Osteocyte (in vitro differentiated cells): ENCODE measurements at regions not wholly inside any gene's neighbourhood (a gene's known extent, or its start where the extent isn't known, plus 50 kb on each side); places are given as distances from the start of the nearest gene placed in this dataset.

Experiments
- DNase-seq: peaks from one replicate; pipeline ENCODE4 v3.0.0; 2021; ENCODE audit warnings: mixed read lengths; ENCODE audit not compliant: unreplicated experiment; ENCODE audit errors: extremely low spot score
- H3K27ac Mint-ChIP-seq: one replicate; pipeline ENCODE4 v1.8.0; 2021; ENCODE audit warnings: mild to moderate bottlenecking, mixed read lengths; ENCODE audit not compliant: unreplicated experiment
- H3K27me3 Mint-ChIP-seq: one replicate; pipeline ENCODE4 v1.8.0; 2021; ENCODE audit warnings: mixed read lengths; ENCODE audit not compliant: unreplicated experiment
- H3K36me3 Mint-ChIP-seq: one replicate; pipeline ENCODE4 v1.8.0; 2021; ENCODE audit warnings: mixed read lengths; ENCODE audit not compliant: unreplicated experiment
- H3K4me1 Mint-ChIP-seq: one replicate; pipeline ENCODE4 v1.8.0; 2021; ENCODE audit warnings: mixed read lengths; ENCODE audit not compliant: unreplicated experiment
- H3K4me3 Mint-ChIP-seq: one replicate; pipeline ENCODE4 v1.8.0; 2021; ENCODE audit warnings: mild to moderate bottlenecking, moderate library complexity, mixed read lengths; ENCODE audit not compliant: unreplicated experiment
- H3K9me3 Mint-ChIP-seq: one replicate; pipeline ENCODE4 v1.8.0; 2021; ENCODE audit warnings: mixed read lengths; ENCODE audit not compliant: unreplicated experiment
- TF ChIP-seq, protein P1 (sequence below): fragments of 200-600 bp; sonication (generic); IDR thresholded peaks from 2 replicates; pipeline ENCODE4 v1.5.0; 2021; ENCODE audit warnings: antibody characterized with exemption, mild to moderate bottlenecking, moderate library complexity

DNA sequence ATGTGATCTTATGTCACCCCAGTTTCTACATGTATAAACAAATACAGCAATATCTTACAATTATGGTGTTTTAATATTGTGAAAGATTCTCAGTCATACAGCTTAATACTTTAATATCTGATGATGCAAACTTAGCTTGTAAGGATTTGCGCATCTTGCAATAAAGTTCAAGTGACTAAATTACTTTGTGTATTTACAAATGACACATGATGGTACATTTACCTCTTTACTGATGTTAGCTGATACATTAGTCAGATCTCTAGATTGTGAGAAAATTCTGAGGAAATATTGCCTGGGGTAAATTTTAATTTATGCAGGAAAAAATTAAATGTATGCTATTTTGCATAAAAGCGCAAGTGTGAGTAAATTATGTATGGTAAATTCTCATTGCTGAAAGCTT, 418.8 kb upstream of the MMS22L start:
- H3K27ac Mint-ChIP-seq: no peak overlapping the region
- H3K9me3 Mint-ChIP-seq: no peaks in the 10 kb centered on the region
- H3K36me3 Mint-ChIP-seq: no peaks in the 10 kb centered on the region
- TF ChIP-seq, protein P1, sequence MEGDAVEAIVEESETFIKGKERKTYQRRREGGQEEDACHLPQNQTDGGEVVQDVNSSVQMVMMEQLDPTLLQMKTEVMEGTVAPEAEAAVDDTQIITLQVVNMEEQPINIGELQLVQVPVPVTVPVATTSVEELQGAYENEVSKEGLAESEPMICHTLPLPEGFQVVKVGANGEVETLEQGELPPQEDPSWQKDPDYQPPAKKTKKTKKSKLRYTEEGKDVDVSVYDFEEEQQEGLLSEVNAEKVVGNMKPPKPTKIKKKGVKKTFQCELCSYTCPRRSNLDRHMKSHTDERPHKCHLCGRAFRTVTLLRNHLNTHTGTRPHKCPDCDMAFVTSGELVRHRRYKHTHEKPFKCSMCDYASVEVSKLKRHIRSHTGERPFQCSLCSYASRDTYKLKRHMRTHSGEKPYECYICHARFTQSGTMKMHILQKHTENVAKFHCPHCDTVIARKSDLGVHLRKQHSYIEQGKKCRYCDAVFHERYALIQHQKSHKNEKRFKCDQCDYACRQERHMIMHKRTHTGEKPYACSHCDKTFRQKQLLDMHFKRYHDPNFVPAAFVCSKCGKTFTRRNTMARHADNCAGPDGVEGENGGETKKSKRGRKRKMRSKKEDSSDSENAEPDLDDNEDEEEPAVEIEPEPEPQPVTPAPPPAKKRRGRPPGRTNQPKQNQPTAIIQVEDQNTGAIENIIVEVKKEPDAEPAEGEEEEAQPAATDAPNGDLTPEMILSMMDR: no peak
- no peak overlapping the region for H3K4me3 Mint-ChIP-seq
- H3K27me3 Mint-ChIP-seq: peaks cover 4% of the 10 kb centered on the region
- no peak for DNase-seq
- H3K4me1 Mint-ChIP-seq: no peaks in the 10 kb centered on the region

DNA sequence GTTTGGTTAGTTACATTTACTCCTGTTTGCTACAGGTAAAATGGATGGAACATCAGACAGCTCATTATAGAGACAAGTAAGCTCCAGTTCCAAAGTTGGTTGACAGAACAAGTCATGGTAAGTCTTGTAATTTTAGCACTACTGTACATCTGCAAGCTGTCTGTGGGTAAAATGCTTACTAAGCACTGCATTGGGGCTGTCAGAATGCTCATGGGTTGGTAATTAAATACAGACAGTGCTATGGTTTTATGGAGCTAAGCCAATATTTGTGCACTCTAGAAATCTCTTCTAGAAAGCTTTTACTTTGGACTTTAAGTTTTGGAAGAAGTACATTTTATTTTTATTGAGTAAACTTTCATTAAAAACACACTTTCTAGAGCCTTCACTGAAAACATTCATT, 419.2 kb upstream of the MMS22L start:
- DNase-seq: no peak
- Mint-ChIP-seq H3K36me3 (no peaks in the 10 kb centered on the region), H3K27ac (no peak overlapping the region), H3K9me3 (no peaks in the 10 kb centered on the region), H3K4me1 (no peaks in the 10 kb centered on the region), H3K27me3 (peaks cover 4% of the 10 kb centered on the region), H3K4me3 (no peak overlapping the region)
- TF ChIP-seq, protein P1: no peak

DNA sequence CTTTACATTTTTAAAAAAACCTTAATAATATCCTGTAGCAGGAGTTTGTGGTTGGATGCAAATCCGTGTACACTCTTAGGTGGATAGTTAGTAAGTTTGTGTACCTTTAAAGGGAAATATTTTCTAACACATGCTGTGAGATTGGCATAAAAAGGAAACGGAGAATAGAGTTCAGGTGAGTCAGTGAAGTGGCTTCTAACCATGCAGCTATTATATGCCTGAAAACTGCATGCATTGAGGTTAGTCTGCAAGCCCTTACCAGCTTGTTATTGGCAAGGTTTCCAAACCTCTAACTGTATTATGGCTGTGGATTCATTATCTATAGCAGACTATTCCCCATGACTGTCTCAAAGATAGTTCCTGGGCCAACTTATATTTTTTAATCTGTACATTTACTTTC, 420.6 kb upstream of the MMS22L start:
- Mint-ChIP-seq H3K27me3 (peaks cover 4% of the 10 kb centered on the region), H3K27ac (no peak overlapping the region), H3K4me3 (no peak overlapping the region), H3K9me3 (no peaks in the 10 kb centered on the region), H3K36me3 (no peaks in the 10 kb centered on the region), H3K4me1 (no peaks in the 10 kb centered on the region)
- TF ChIP-seq, protein P1: no peak
- DNase-seq: no peak

DNA sequence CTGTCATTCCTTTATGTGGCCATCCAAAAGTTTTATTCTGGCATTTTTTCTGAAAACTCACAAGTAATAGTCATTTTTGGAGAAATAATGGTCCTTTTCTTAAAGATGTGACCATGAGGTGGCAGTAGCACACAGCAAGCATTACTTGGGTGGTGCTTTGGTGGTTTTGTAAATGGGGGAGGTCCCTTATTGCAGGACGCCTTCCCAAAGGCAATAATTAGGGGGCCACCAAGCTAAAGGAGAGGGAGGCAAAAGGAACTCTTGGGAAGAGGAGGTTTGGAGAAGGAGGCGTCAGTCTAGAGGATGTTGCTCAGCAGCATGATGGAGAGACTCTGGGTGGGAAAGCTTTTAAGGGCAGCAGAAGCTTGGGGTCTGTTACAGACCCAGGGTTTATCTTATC, 422.6 kb upstream of the MMS22L start:
- Mint-ChIP-seq H3K4me3 (no peak overlapping the region), H3K27me3 (peaks cover 6% of the 10 kb centered on the region), H3K36me3 (no peaks in the 10 kb centered on the region), H3K4me1 (no peaks in the 10 kb centered on the region), H3K27ac (no peak overlapping the region), H3K9me3 (no peaks in the 10 kb centered on the region)
- TF ChIP-seq, protein P1: peak; percentile 39
- no peak for DNase-seq

DNA sequence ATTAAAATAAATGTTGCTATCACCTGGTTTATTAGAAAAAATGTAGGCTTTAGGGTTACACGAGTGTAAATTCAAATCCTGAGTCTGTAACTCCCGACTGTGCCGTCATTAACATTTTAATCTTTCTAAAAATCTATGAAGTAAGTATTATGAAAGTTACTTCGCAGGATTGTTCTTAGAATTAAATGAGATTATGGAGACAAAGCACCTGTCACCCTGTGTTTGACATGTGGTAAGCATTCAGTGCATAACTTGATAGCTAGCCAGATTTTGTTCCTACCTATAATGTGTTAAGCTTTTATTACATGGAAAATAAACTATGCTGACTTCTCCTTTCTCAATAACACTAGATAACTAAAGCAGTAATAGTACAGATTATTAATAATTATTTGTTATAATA, 429.7 kb upstream of the MMS22L start:
- no peaks in the 10 kb centered on the region for H3K36me3 Mint-ChIP-seq
- H3K27me3 Mint-ChIP-seq: peaks cover 2% of the 10 kb centered on the region
- no peaks in the 10 kb centered on the region for H3K9me3 Mint-ChIP-seq
- H3K27ac Mint-ChIP-seq: no peak overlapping the region
- no peak for DNase-seq
- H3K4me3 Mint-ChIP-seq: no peak overlapping the region
- no peaks in the 10 kb centered on the region for H3K4me1 Mint-ChIP-seq
- TF ChIP-seq, protein P1: no peak
